IMR-90 (cell line): ENCODE measurements at regions not wholly inside any gene's neighbourhood (a gene's known extent, or its start where the extent isn't known, plus 50 kb on each side); places are given as distances from the start of the nearest gene placed in this dataset.

Experiments used
- ATAC-seq: fragments of 200-7000 bp; cut with Tn5 transposase; 2 replicates; pipeline ENCODE4 v1.9.1; 2020; ENCODE audit warnings: low read depth, mild to moderate bottlenecking, moderate library complexity
- BruUV-seq: library from RNA; stranded (reverse); fragments of 400-500 nt; replicated peaks from 2 replicates; lab custom pipeline; 2021; lab: Mats Ljungman, UMichigan
- CTCF ChIA-PET: fragments of 300-600 bp; formaldehyde crosslinking; extraction: SDS; loops from one replicate; lab custom pipeline; 2021; ENCODE audit warnings: antibody characterized with exemption; lab: Yijun Ruan, JAX
- POLR2A ChIA-PET: fragments of 300-600 bp; sonication (Branson Sonifier 250); formaldehyde crosslinking; loops from one replicate; lab custom pipeline; 2022; ENCODE audit warnings: antibody characterized with exemption; ENCODE audit not compliant: unreplicated experiment; lab: Charles Lee
- DNase-seq: peaks from one replicate; pipeline ENCODE4 v3.0.0; 2013
- H2AFZ ChIP-seq: replicated peaks from 2 replicates; pipeline ENCODE3; 2013; ENCODE audit warnings: low read length, mild to moderate bottlenecking; ENCODE audit not compliant: poor library complexity
- H2AK5ac ChIP-seq: 2 replicates; pipeline ENCODE4 v1.6.1; 2013; ENCODE audit warnings: low read depth, low read length, inconsistent platforms
- H2AK9ac ChIP-seq: replicated peaks from 2 replicates; pipeline ENCODE3; 2013; ENCODE audit warnings: mild to moderate bottlenecking, low read depth, low read length, moderate library complexity; ENCODE audit not compliant: poor library complexity
- H2BK120ac ChIP-seq: 2 replicates; pipeline ENCODE4 v1.6.1; 2013; ENCODE audit warnings: low read depth, low read length, inconsistent platforms
- H2BK15ac ChIP-seq: 3 replicates; pipeline ENCODE4 v1.6.1; 2013; ENCODE audit warnings: low read depth, low read length, inconsistent platforms
- H2BK20ac ChIP-seq: 2 replicates; pipeline ENCODE4 v1.6.1; 2013; ENCODE audit warnings: low read depth, mild to moderate bottlenecking, inconsistent platforms, low read length, moderate library complexity
- H2BK5ac ChIP-seq: 2 replicates; pipeline ENCODE4 v1.6.1; 2013; ENCODE audit warnings: mild to moderate bottlenecking, low read depth, low read length, inconsistent platforms; ENCODE audit not compliant: poor library complexity, severe bottlenecking
- H3K14ac ChIP-seq: replicated peaks from 2 replicates; pipeline ENCODE4 v1.6.1; 2013; ENCODE audit warnings: low read depth, low read length, inconsistent platforms
- H3K18ac ChIP-seq: 2 replicates; pipeline ENCODE4 v1.6.1; 2013; ENCODE audit warnings: low read depth, low read length, control low read depth
- H3K23ac ChIP-seq: 2 replicates; pipeline ENCODE4 v1.6.1; 2013; ENCODE audit warnings: low read depth, low read length, inconsistent platforms
- H3K27ac ChIP-seq: 2 replicates; pipeline ENCODE4 v1.5.1; 2013; ENCODE audit warnings: mild to moderate bottlenecking, control low read depth, low read length; ENCODE audit not compliant: insufficient read depth
- H3K27me3 ChIP-seq: 2 replicates; pipeline ENCODE4 v1.6.1; 2013; ENCODE audit warnings: low read length; ENCODE audit not compliant: control insufficient read depth, insufficient read depth
- H3K36me3 ChIP-seq: 2 replicates; pipeline ENCODE4 v1.6.1; 2013; ENCODE audit warnings: low read length, mixed read lengths; ENCODE audit not compliant: control insufficient read depth, insufficient read depth
- H3K4ac ChIP-seq: 2 replicates; pipeline ENCODE4 v1.6.1; 2013; ENCODE audit warnings: low read depth, low read length, inconsistent platforms
- H3K4me1 ChIP-seq: 2 replicates; pipeline ENCODE4 v1.6.1; 2013; ENCODE audit warnings: low read length, mixed read lengths; ENCODE audit not compliant: control insufficient read depth, insufficient read depth
- H3K4me2 ChIP-seq: 2 replicates; pipeline ENCODE4 v1.6.1; 2013; ENCODE audit warnings: low read depth, mild to moderate bottlenecking, control low read depth, low read length, moderate library complexity
- H3K4me3 ChIP-seq: 2 replicates; pipeline ENCODE4 v1.5.1; 2013; ENCODE audit warnings: low read depth, mild to moderate bottlenecking, control low read depth, low read length, moderate library complexity; ENCODE audit not compliant: insufficient read depth
- H3K56ac ChIP-seq: 2 replicates; pipeline ENCODE4 v1.6.1; 2013; ENCODE audit warnings: low read length, inconsistent platforms; ENCODE audit not compliant: insufficient read depth; ENCODE audit errors: extremely low read depth
- H3K79me1 ChIP-seq, 2 experiments: 2 replicates each; pipeline ENCODE4 v1.6.1; 2013; ENCODE audit warnings: low read length in 2 of 2, inconsistent platforms in 1 of 2, low read depth in 1 of 2
- H3K9ac ChIP-seq: 2 replicates; pipeline ENCODE4 v1.6.1; 2013; ENCODE audit warnings: low read depth, low read length, control low read depth
- H3K9me1 ChIP-seq: 2 replicates; pipeline ENCODE4 v1.6.1; 2013; ENCODE audit warnings: low read length, inconsistent platforms; ENCODE audit not compliant: insufficient read depth
- H3K9me3 ChIP-seq: 2 replicates; pipeline ENCODE4 v1.6.1; 2013; ENCODE audit warnings: low read length; ENCODE audit not compliant: control insufficient read depth, insufficient read depth
- H4K20me1 ChIP-seq: 2 replicates; pipeline ENCODE4 v1.6.1; 2013; ENCODE audit warnings: low read length, inconsistent platforms; ENCODE audit not compliant: insufficient read depth
- H4K5ac ChIP-seq: 2 replicates; pipeline ENCODE4 v1.6.1; 2013; ENCODE audit warnings: mild to moderate bottlenecking, low read depth, low read length, control low read depth
- H4K8ac ChIP-seq, 2 experiments: 2 replicates each; pipeline ENCODE4 v1.6.1; 2013; ENCODE audit warnings: low read depth in 2 of 2, low read length in 2 of 2, control low read depth in 1 of 2, inconsistent platforms in 1 of 2
- H4K91ac ChIP-seq: 2 replicates; pipeline ENCODE4 v1.6.1; 2013; ENCODE audit warnings: low read depth, low read length, inconsistent platforms; ENCODE audit not compliant: insufficient read depth
- BHLHE40 ChIP-seq: fragments of 150-350 bp; IDR thresholded peaks from 2 replicates; pipeline ENCODE4 v1.6.1; 2016; ENCODE audit warnings: mild to moderate bottlenecking, low read depth, low read length
- CEBPB ChIP-seq: IDR thresholded peaks from 2 replicates; pipeline ENCODE4 v1.6.1; 2012; ENCODE audit warnings: low read depth, low read length, improper control_type of control experiment
- WGBS, 2 experiments: methylation state at CpG; one replicate each; pipeline versions ENCODE4 v1.1.5 to v1.1.7; 2013; ENCODE audit warnings: missing lambda C conversion rate in 2 of 2; ENCODE audit not compliant: insufficient read length in 1 of 2; ENCODE audit errors: extremely low coverage in 2 of 2; 5-methylcytosine and 5-hydroxymethylcytosine counted together
- dilution Hi-C: fragments of 300-500 bp; cut with HindIII; formaldehyde crosslinking; loops from one replicate; pipeline ENCODE4 v1.14.3; 2018; ENCODE audit warnings: low sequenced_read_pairs; ENCODE audit not compliant: unreplicated experiment
- in situ Hi-C: fragments of 300-500 bp; cut with MboI; formaldehyde crosslinking; loops from 3 replicates; pipeline ENCODE4 v1.14.3; 2019; ENCODE audit warnings: low sequenced_read_pairs, inconsistent platforms, mixed read lengths
- intact Hi-C: fragments of 100-400 bp; cut with micrococcal nuclease; formaldehyde crosslinking; loops from 2 replicates; pipeline ENCODE4 v1.10.0; 2022

DNA sequence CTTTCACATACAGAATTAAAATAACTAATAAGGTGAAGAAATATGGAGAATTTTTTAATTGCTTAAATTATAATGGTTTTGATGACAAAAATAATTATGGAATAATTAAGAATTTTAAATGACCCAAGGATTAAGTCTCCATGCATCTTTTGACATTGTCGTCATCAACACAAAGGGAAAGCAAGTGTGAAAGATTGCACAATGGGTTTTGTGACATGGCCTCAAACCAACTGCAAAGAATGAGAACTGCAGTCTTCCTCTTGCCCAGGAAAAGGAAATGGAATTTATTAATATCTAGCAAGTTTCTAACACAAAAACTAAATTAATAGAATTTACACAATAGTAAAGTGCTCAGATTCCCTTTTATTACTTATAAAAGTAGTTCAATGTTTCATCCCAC is 329.1 kb upstream of the PKDCC start:
- dilution Hi-C loops = no loop called here
- no peak overlapping the region for H4K5ac ChIP-seq
- CTCF ChIA-PET = no interaction called here

More for the DNA sequence above, 329.1 kb upstream of the PKDCC start:
- Histone ChIP-seq H3K27ac (no peak overlapping the region), H2BK20ac (no peak overlapping the region), H3K14ac (no peak overlapping the region), H2AK9ac (no peak overlapping the region), H3K4me2 (no peak overlapping the region), H2BK120ac (no peak overlapping the region), H3K4me1 (no peaks in the 10 kb centered on the region; the same call in 1 of the 2 replicates), H4K91ac (no peak overlapping the region), H3K79me1 (no peaks in the 10 kb centered on the region), H3K9me1 (no peaks in the 10 kb centered on the region), H3K9ac (no peak overlapping the region), H3K56ac (no peak overlapping the region), H2BK5ac (no peak overlapping the region), H2BK15ac (no peak overlapping the region), H3K18ac (no peak overlapping the region), H3K9me3 (no peaks in the 10 kb centered on the region), H2AFZ (no peak overlapping the region), H4K20me1 (no peaks in the 10 kb centered on the region), H3K36me3 (no peaks in the 10 kb centered on the region), H4K8ac (no peak overlapping the region), H2AK5ac (no peak overlapping the region), H3K4ac (no peak overlapping the region), H3K27me3 (no peaks in the 10 kb centered on the region), H3K4me3 (no peak overlapping the region), H3K23ac (no peak overlapping the region)
- BruUV-seq = no TSS peak
- no peak for TF ChIP-seq BHLHE40
- peak; percentile 42; the same call in 1 of the 2 replicates for TF ChIP-seq CEBPB
- DNase-seq (no peak), ATAC-seq (no peak)
- intact Hi-C loops (no loop called here), in situ Hi-C loops (loop anchor here (25.0 kb wide), 1 partner anchor 1806 kb away; no protein-coding TSS in a partner anchor)
- POLR2A ChIA-PET = no interaction called here
- no CpG with 5 or more reads among the region's 1 CpG for WGBS, 2 experiments
